GM12874 (cell line): ENCODE measurements at regions not wholly inside any gene's neighbourhood (a gene's known extent, or its start where the extent isn't known, plus 50 kb on each side); places are given as distances from the start of the nearest gene placed in this dataset.

Experiments used
- TF ChIP-seq, protein P1 (sequence below): IDR thresholded peaks from 2 replicates; pipeline ENCODE4 v1.5.1; 2011; ENCODE audit warnings: low read depth, mild to moderate bottlenecking, control low read depth, low read length, moderate library complexity; ENCODE audit not compliant: insufficient read depth

DNA sequence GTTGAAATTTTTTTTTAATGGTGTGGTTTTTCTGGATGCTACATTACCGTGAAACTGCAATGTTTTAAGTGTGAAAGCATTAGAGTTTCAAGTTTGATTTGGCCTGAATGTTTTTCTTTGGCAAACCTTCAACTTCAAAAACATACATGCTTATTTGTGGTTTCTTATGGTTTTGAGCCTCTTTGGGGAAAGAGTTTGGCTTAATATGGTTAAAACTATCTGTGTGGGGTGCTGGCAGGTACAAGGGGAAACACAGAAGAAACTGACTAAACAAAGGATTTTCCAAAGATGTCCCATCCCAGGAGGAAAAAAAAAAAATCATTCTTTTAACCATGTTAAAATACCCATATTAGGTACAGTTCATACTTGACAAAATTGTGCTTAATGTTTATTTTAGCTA lies 121.1 kb downstream of the HGF start:
- TF ChIP-seq, protein P1, sequence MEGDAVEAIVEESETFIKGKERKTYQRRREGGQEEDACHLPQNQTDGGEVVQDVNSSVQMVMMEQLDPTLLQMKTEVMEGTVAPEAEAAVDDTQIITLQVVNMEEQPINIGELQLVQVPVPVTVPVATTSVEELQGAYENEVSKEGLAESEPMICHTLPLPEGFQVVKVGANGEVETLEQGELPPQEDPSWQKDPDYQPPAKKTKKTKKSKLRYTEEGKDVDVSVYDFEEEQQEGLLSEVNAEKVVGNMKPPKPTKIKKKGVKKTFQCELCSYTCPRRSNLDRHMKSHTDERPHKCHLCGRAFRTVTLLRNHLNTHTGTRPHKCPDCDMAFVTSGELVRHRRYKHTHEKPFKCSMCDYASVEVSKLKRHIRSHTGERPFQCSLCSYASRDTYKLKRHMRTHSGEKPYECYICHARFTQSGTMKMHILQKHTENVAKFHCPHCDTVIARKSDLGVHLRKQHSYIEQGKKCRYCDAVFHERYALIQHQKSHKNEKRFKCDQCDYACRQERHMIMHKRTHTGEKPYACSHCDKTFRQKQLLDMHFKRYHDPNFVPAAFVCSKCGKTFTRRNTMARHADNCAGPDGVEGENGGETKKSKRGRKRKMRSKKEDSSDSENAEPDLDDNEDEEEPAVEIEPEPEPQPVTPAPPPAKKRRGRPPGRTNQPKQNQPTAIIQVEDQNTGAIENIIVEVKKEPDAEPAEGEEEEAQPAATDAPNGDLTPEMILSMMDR: no peak

- TF ChIP-seq, protein P1: no peak
Measured at GRCh38 chr7:81645435-81645834, 124.4 kb downstream of the HGF start.

DNA sequence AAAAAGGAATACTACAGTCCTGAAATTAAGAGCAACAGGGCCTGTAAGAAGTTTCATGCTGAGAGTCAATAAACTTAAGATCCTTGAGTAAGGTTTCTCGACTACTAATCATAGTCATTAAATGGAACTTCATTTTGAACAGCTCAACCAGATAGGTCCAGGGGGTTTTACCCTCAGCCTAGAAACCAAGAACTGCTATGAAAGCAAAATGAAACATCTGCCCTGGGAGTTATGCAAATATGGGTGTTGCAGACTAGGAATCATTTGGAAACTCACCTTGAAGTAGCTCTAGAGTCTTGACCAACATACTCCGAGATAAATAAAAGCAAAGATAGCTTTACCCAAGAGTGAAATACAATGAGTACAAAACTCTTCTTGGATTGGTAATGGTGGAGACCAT lies 128.0 kb downstream of the HGF start:
- TF ChIP-seq, protein P1: no peak

GRCh38 chr7:81638198-81638597 lies 131.6 kb downstream of the HGF start:
- TF ChIP-seq, protein P1: no peak

DNA sequence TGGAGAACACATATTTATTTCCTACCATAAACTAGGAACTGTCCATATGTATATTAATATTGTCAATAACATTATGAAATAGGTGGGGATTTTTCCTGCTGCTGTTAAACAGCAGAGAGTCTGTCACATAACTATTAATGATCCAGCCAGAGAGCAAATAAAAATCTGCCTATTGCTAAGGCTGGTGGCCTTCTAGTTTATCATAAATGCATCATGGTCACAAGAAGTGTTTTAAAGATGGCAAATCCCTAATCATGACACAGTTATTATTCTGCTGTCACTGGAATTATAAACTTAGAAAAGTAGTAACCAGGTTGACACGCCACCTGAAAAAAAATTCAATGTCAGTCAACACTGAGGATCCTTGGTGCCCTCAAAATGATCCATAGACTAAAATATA lies 132.3 kb downstream of the HGF start:
- TF ChIP-seq, protein P1: no peak

GRCh38 chr7:81632418-81632817 lies 137.4 kb downstream of the HGF start:
- TF ChIP-seq, protein P1: no peak

GRCh38 chr7:81630600-81630999 lies 139.2 kb downstream of the HGF start:
- TF ChIP-seq, protein P1: no peak

GRCh38 chr7:81629702-81630101 lies 140.1 kb downstream of the HGF start:
- TF ChIP-seq, protein P1: no peak
